ENCODE measurements at regions not wholly inside any gene's neighbourhood (a gene's known extent, or its start where the extent isn't known, plus 50 kb on each side); places are given as distances from the start of the nearest gene placed in this dataset.
"Not testable (repeated sequence)": the region's sequence is repeated elsewhere in the genome, so short reads cannot be mapped to it uniquely, and the experiment has no call there.

- ATAC-seq (no peak), DNase-seq (ENCODE audit: low spot score) (no peak)
- no peak overlapping the region for H3K27ac Mint-ChIP-seq
- no peak overlapping the region for H3K4me3 Mint-ChIP-seq
- no peaks in the 10 kb centered on the region for H3K27me3 Mint-ChIP-seq
- peaks cover 9% of the 10 kb centered on the region for H3K36me3 Mint-ChIP-seq
- H3K4me1 Mint-ChIP-seq (ENCODE audit: low read depth in 2 of 2) = no peaks in the 10 kb centered on the region
- peaks cover 15% of the 10 kb centered on the region for H3K9me3 Mint-ChIP-seq
Measured at GRCh38 chr2:142472382-142472781, 341.6 kb upstream of the LRP1B start.

GRCh38 chr2:142467321-142467720, 336.5 kb upstream of the LRP1B start:
- no peak overlapping the region for H3K4me3 Mint-ChIP-seq
- no peak for DNase-seq (ENCODE audit: low spot score)

GRCh38 chr2:142463047-142463446, 332.2 kb upstream of the LRP1B start:
- DNase-seq (ENCODE audit: low spot score) (no peak), ATAC-seq (no peak)
- Mint-ChIP-seq H3K36me3 (peaks cover 5% of the 10 kb centered on the region), H3K27me3 (no peaks in the 10 kb centered on the region), H3K27ac (no peak overlapping the region), H3K4me1 (ENCODE audit: low read depth in 2 of 2) (no peaks in the 10 kb centered on the region), H3K4me3 (no peak overlapping the region), H3K9me3 (peaks cover 20% of the 10 kb centered on the region)

More at GRCh38 chr2:142467321-142467720, 336.5 kb upstream of the LRP1B start:
- Mint-ChIP-seq H3K27me3 (no peaks in the 10 kb centered on the region), H3K4me1 (ENCODE audit: low read depth in 2 of 2) (no peaks in the 10 kb centered on the region), H3K27ac (no peak overlapping the region), H3K36me3 (peaks cover 14% of the 10 kb centered on the region), H3K9me3 (peaks cover 24% of the 10 kb centered on the region)
- ATAC-seq = no peak

- no peak for ATAC-seq
- Mint-ChIP-seq H3K9me3 (peaks cover 20% of the 10 kb centered on the region), H3K27me3 (no peaks in the 10 kb centered on the region), H3K36me3 (peaks cover 5% of the 10 kb centered on the region), H3K27ac (no peak overlapping the region), H3K4me1 (ENCODE audit: low read depth in 2 of 2) (no peaks in the 10 kb centered on the region), H3K4me3 (no peak overlapping the region)
- no peak for DNase-seq (ENCODE audit: low spot score)
Measured at GRCh38 chr2:142462306-142462705, 331.5 kb upstream of the LRP1B start.

- Mint-ChIP-seq H3K4me1 (ENCODE audit: low read depth in 2 of 2) (no peaks in the 10 kb centered on the region), H3K27me3 (no peaks in the 10 kb centered on the region), H3K4me3 (no peak overlapping the region), H3K36me3 (no peaks in the 10 kb centered on the region), H3K9me3 (peaks cover 11% of the 10 kb centered on the region), H3K27ac (no peak overlapping the region)
- ATAC-seq (no peak), DNase-seq (ENCODE audit: low spot score) (no peak)
Measured at GRCh38 chr2:142445551-142446072, 314.8 kb upstream of the LRP1B start.

GRCh38 chr2:142445023-142445422, 314.2 kb upstream of the LRP1B start:
- no peaks in the 10 kb centered on the region for H3K4me1 Mint-ChIP-seq (ENCODE audit: low read depth in 2 of 2)
- no peaks in the 10 kb centered on the region for H3K27me3 Mint-ChIP-seq
- H3K4me3 Mint-ChIP-seq = no peak overlapping the region
- H3K36me3 Mint-ChIP-seq = no peaks in the 10 kb centered on the region
- ATAC-seq (no peak), DNase-seq (ENCODE audit: low spot score) (no peak)
- H3K9me3 Mint-ChIP-seq = peaks cover 11% of the 10 kb centered on the region
- H3K27ac Mint-ChIP-seq = no peak overlapping the region

- Mint-ChIP-seq H3K36me3 (no peaks in the 10 kb centered on the region), H3K27me3 (no peaks in the 10 kb centered on the region), H3K9me3 (no peaks in the 10 kb centered on the region), H3K27ac (no peak overlapping the region), H3K4me3 (no peak overlapping the region), H3K4me1 (ENCODE audit: low read depth in 2 of 2) (no peaks in the 10 kb centered on the region)
- DNase-seq (ENCODE audit: low spot score) = no peak
- ATAC-seq = no peak
Measured at GRCh38 chr2:142435847-142436246, 305.0 kb upstream of the LRP1B start.

GRCh38 chr2:142426064-142426463, 295.2 kb upstream of the LRP1B start:
- no peak overlapping the region for H3K27ac Mint-ChIP-seq
- no peaks in the 10 kb centered on the region for H3K27me3 Mint-ChIP-seq
- peaks cover 11% of the 10 kb centered on the region for H3K9me3 Mint-ChIP-seq
- H3K36me3 Mint-ChIP-seq = no peaks in the 10 kb centered on the region
- ATAC-seq = no peak
- H3K4me3 Mint-ChIP-seq = no peak overlapping the region
- H3K4me1 Mint-ChIP-seq (ENCODE audit: low read depth in 2 of 2) = no peaks in the 10 kb centered on the region
- no peak for DNase-seq (ENCODE audit: low spot score)

GRCh38 chr2:142425551-142425950, 294.7 kb upstream of the LRP1B start:
- no peak overlapping the region for H3K27ac Mint-ChIP-seq
- H3K27me3 Mint-ChIP-seq = no peaks in the 10 kb centered on the region
- ATAC-seq (no peak), DNase-seq (ENCODE audit: low spot score) (no peak)
- no peaks in the 10 kb centered on the region for H3K4me1 Mint-ChIP-seq (ENCODE audit: low read depth in 2 of 2)
- no peak overlapping the region for H3K4me3 Mint-ChIP-seq
- peaks cover 11% of the 10 kb centered on the region for H3K9me3 Mint-ChIP-seq
- no peaks in the 10 kb centered on the region for H3K36me3 Mint-ChIP-seq

- ATAC-seq = no peak
- Mint-ChIP-seq H3K27ac (no peak overlapping the region), H3K9me3 (peaks cover 11% of the 10 kb centered on the region), H3K36me3 (no peaks in the 10 kb centered on the region), H3K4me3 (no peak overlapping the region), H3K27me3 (no peaks in the 10 kb centered on the region), H3K4me1 (ENCODE audit: low read depth in 2 of 2) (no peaks in the 10 kb centered on the region)
- no peak for DNase-seq (ENCODE audit: low spot score)
Measured at GRCh38 chr2:142423603-142424002, 292.8 kb upstream of the LRP1B start.

- Mint-ChIP-seq H3K36me3 (no peaks in the 10 kb centered on the region), H3K27me3 (no peaks in the 10 kb centered on the region), H3K27ac (no peak overlapping the region), H3K9me3 (peaks cover 14% of the 10 kb centered on the region), H3K4me1 (ENCODE audit: low read depth in 2 of 2) (no peaks in the 10 kb centered on the region), H3K4me3 (no peak overlapping the region)
- ATAC-seq (no peak), DNase-seq (ENCODE audit: low spot score) (no peak)
Measured at GRCh38 chr2:142422769-142423168, 292.0 kb upstream of the LRP1B start.

GRCh38 chr2:142422041-142422440, 291.2 kb upstream of the LRP1B start:
- H3K27me3 Mint-ChIP-seq = no peaks in the 10 kb centered on the region
- H3K36me3 Mint-ChIP-seq = no peaks in the 10 kb centered on the region
- ATAC-seq = no peak
- no peaks in the 10 kb centered on the region for H3K4me1 Mint-ChIP-seq (ENCODE audit: low read depth in 2 of 2)
- peaks cover 14% of the 10 kb centered on the region for H3K9me3 Mint-ChIP-seq
- no peak overlapping the region for H3K27ac Mint-ChIP-seq
- H3K4me3 Mint-ChIP-seq = no peak overlapping the region
- DNase-seq (ENCODE audit: low spot score) = no peak

GRCh38 chr2:142418699-142419098, 287.9 kb upstream of the LRP1B start:
- ATAC-seq; H3K36me3 Mint-ChIP-seq; H3K4me1 Mint-ChIP-seq (ENCODE audit: low read depth in 2 of 2); H3K27ac Mint-ChIP-seq; DNase-seq (ENCODE audit: low spot score); H3K4me3 Mint-ChIP-seq; H3K27me3 Mint-ChIP-seq: not testable (repeated sequence)
- peaks cover 12% of the 10 kb centered on the region for H3K9me3 Mint-ChIP-seq

- Mint-ChIP-seq H3K4me1 (ENCODE audit: low read depth in 2 of 2) (no peaks in the 10 kb centered on the region), H3K27ac (no peak overlapping the region), H3K27me3 (no peaks in the 10 kb centered on the region), H3K36me3 (no peaks in the 10 kb centered on the region), H3K9me3 (peaks cover 8% of the 10 kb centered on the region), H3K4me3 (no peak overlapping the region)
- ATAC-seq = no peak
- DNase-seq (ENCODE audit: low spot score) = no peak
Measured at GRCh38 chr2:142416996-142417395, 286.2 kb upstream of the LRP1B start.

- H3K27me3 Mint-ChIP-seq = no peaks in the 10 kb centered on the region
- no peak overlapping the region for H3K27ac Mint-ChIP-seq
- ATAC-seq (no peak), DNase-seq (ENCODE audit: low spot score) (no peak)
- H3K4me3 Mint-ChIP-seq = no peak overlapping the region
- peaks cover 8% of the 10 kb centered on the region for H3K9me3 Mint-ChIP-seq
- no peaks in the 10 kb centered on the region for H3K4me1 Mint-ChIP-seq (ENCODE audit: low read depth in 2 of 2)
- no peaks in the 10 kb centered on the region for H3K36me3 Mint-ChIP-seq
Measured at GRCh38 chr2:142415461-142415860, 284.6 kb upstream of the LRP1B start.
